GM12891 (cell line): ENCODE measurements at regions not wholly inside any gene's neighbourhood (a gene's known extent, or its start where the extent isn't known, plus 50 kb on each side); places are given as distances from the start of the nearest gene placed in this dataset.

Experiments
- DNase-seq: peaks from one replicate; pipeline ENCODE4 v3.0.0; 2011; ENCODE audit warnings: low spot score; ENCODE audit not compliant: insufficient read length
- FAIRE-seq: peaks from 2 replicates; lab custom pipeline; 2011; peaks lifted over from hg19 to GRCh38; lab: Jason Lieb, UNC
- PAX5 ChIP-seq: IDR thresholded peaks from 2 replicates; pipeline ENCODE4 v1.6.1; 2011; ENCODE audit warnings: low read length, moderate library complexity, mild to moderate bottlenecking; ENCODE audit not compliant: insufficient read depth, severe bottlenecking
- POLR2A ChIP-seq: IDR thresholded peaks from 2 replicates; pipeline ENCODE4 v1.6.1; 2011; ENCODE audit warnings: low read depth, low read length, control low read depth
- POLR2AphosphoS5 ChIP-seq: IDR thresholded peaks from 2 replicates; pipeline ENCODE4 v1.6.1; 2011; ENCODE audit warnings: low read depth, low read length, control low read depth
- POU2F2 ChIP-seq: IDR thresholded peaks from 2 replicates; pipeline ENCODE4 v1.6.1; 2011; ENCODE audit warnings: low read depth, mild to moderate bottlenecking, control low read depth, low read length, moderate library complexity
- SPI1 ChIP-seq: IDR thresholded peaks from 2 replicates; pipeline ENCODE4 v1.6.1; 2011; ENCODE audit warnings: low read depth, low read length, control low read depth
- TAF1 ChIP-seq: IDR thresholded peaks from 2 replicates; pipeline ENCODE4 v1.6.1; 2011; ENCODE audit warnings: low read depth, low read length, control low read depth

DNA sequence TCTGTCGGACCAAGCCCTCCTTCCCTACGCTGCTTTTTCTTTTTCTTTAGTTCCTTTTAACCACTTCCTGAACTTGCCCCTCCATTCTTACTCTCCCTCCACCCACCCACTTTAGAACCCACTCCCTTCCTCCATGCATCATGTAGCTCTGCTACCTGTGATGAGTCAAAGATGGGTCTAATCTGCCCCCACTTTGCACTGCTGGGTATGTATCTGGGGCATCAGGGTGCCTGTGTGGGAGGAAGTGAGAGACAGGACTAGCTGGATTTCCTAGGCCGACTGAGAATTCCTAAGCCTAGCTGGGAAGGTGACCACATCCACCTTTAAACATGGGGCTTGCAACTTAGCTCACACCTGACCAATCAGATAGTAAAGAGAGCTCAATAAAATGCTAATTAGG lies 157.7 kb downstream of the SEC16B start:
- FAIRE-seq (no peak), DNase-seq (no peak)
- no peak for TF ChIP-seq POU2F2
- TF ChIP-seq PAX5, result no peak
- no peak for TF ChIP-seq POLR2AphosphoS5
- TF ChIP-seq SPI1, result no peak

DNA sequence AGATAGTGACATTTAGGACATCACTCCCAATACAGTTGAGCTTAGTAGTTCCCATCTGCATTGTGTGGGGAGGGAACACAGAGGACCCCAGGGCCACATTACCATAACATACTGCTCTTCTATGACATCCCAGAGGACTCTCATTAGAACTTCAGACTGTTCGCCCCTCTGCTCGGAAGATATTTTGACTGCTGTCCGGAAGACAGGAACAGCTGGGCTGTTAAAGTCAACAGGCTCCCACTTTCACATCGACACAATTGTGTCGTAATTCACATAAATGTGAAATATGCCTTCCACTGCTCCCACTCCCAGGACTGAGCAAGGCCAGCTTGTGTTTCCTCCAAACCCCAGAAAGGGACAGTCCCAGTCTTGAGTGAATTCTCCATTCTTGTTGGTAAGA lies 158.4 kb downstream of the SEC16B start:
- DNase-seq (no peak), FAIRE-seq (no peak)
- TF ChIP-seq POLR2AphosphoS5, result no peak
- no peak for TF ChIP-seq PAX5
- TF ChIP-seq SPI1, result no peak
- TF ChIP-seq POLR2A, result no peak
- no peak for TF ChIP-seq TAF1
- TF ChIP-seq POU2F2, result no peak

DNA sequence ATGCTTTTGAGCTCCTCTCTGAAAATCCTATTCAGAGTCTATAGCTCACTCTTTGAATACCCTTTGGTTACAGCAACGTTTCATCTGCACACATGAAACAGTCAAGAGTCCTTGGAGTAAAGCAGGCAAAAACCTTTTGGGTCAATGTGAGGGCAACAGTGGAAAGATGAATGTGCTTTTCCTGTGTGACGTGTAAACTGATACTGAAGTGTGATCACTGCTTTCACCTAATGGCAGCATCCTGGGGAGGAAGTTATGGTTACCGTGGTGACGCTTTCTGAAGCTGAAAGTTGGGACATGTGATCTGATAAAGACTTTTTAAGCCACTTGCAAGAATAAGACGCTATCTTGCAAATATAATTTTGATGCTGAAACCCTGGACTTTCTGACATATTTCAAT lies 160.0 kb downstream of the SEC16B start:
- no peak for DNase-seq
- FAIRE-seq, result no peak
- no peak for TF ChIP-seq PAX5

DNA sequence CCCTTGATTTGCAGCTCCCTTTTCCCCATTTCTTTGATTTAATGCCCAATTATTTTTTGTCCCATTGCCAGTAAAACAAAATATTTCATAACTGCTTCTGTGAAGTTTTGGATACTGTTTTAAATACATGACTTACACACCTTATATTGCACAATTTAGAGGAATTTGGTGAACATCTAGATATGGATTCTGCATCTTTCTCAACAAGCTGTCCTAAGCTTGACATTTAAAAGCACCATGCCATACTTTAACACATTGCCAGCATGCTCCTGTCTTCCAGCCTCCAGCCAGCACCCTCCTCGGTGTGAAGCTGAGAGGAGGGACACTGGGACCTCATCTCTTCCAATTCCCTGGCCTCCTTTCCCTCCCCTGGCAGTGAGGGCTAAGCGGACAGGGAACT lies 167.6 kb downstream of the SEC16B start:
- TF ChIP-seq SPI1 (no peak), POLR2A (no peak), POLR2AphosphoS5 (no peak), PAX5 (no peak), TAF1 (no peak)
- DNase-seq (no peak), FAIRE-seq (no peak)

DNA sequence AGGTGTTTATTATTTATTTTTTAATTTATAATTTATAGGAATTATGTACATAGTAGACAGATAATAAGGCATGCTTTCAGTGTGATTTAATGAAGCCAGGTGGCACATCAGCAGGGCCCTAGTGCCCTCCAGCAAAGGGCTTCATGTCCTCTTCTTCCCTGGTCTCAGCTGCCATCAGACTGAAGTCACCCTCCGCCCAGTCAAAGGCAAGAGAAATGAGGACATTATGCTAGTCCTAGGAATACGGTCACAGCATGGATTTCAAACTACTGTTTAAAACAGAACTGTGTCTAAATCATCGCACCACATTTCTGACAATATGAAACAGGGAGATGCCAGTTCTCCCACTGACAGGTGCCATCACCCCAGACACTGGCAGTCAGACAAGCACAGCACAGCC lies 168.1 kb downstream of the SEC16B start:
- TF ChIP-seq POU2F2, result no peak

DNA sequence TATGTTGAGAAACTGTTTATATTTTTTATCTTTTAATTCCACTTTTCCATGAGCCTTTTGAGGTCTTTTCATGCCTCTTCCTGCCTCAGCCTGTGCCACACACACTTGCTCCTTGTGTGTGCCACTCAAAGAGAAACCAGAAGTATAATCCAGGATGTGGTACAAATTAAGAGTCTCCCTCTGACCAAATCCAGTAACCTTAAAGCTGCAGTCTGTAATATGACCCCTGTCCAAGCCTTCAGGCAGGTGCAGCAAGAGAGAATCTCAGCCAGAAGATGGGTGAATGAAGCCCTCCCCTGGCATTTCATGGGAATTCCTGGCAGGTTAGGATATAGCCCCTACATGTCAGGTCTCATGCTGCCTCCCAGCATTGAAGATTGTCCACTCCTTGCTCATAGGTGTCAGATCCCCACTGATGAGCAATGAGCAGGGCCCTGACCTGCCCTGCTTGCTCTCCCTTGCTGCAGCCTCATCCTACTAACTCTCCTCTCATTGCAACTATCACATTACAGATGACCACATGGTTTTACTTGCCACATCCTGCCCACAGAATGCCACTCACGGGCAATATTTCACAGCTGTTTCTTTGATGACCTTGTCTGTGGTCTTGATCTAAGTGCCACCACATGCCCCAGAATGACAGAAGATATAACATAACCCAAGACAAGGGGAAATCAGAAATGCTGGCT lies 169.3 kb downstream of the SEC16B start:
- no peak for TF ChIP-seq SPI1
- no peak for TF ChIP-seq TAF1
- TF ChIP-seq PAX5, result no peak
- no peak for TF ChIP-seq POLR2A
- no peak for TF ChIP-seq POU2F2
- DNase-seq (no peak), FAIRE-seq (no peak)

More for the DNA sequence above, 168.1 kb downstream of the SEC16B start:
- FAIRE-seq, result no peak
- no peak for DNase-seq

DNA sequence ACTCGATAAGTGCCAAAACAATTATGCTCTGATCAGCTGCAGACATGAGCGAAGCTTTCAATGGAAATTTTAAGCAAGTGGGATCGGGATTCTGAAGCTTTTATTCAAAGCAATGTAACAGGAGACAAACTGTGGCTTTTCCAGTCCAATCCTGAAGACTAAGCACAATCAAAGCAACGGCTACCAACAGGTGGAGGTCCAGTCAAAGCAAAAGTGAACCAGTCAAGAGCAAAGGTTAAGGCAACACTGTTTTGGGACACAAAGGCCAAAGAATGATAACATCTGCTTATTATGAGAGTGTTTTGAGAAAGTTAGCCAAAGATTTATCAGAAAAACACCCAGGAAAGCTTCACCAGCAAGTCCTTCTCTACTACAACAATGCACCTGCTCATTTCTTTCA lies 170.1 kb downstream of the SEC16B start:
- no peak for TF ChIP-seq PAX5
- TF ChIP-seq SPI1, result no peak
- DNase-seq, result no peak
- no peak for FAIRE-seq

DNA sequence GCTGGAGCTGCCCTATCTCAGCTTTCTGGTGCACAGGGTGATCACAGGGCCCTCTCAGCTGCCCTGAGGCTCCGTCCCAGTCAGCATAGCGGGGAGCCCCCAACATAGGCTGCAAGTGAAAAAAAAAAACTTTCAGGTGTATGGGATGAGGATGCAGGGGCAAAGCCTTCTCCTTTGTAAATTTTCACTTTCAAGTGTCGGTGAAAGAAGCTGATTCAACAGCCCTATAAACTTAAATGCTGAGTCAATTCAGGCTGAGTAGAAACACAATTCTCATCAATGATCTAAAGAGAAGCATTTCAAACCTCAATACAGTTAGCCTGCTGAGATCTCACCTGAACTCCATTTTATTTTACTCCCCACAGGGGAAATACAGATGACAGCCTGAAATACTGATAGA lies 171.2 kb downstream of the SEC16B start:
- FAIRE-seq, result no peak
- no peak for DNase-seq
- TF ChIP-seq POLR2A (no peak), POLR2AphosphoS5 (no peak), TAF1 (no peak), PAX5 (no peak), SPI1 (no peak), POU2F2 (no peak)

DNA sequence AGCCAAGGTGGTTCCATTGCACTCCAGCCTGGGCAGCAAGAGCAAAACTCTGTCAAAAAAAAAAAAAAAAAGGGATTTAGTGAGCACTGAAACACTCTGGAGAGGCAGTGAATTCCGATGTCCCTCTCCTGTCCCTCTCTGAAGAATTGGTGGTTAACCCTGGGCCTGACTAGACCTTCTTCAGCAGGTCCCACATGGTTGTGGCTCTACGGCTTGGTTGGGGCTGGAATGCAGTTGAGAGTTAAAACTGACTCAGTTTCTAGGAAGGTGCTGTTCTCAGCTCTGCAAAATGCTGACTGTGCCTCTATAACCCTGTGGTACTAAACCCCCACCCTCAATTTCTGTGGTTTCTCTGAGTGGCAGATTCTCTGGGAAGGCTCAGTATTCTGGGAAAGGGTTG lies 173.3 kb downstream of the SEC16B start:
- TF ChIP-seq POLR2A (no peak), SPI1 (no peak), TAF1 (no peak), PAX5 (no peak), POU2F2 (no peak), POLR2AphosphoS5 (no peak)
- FAIRE-seq (no peak), DNase-seq (no peak)

DNA sequence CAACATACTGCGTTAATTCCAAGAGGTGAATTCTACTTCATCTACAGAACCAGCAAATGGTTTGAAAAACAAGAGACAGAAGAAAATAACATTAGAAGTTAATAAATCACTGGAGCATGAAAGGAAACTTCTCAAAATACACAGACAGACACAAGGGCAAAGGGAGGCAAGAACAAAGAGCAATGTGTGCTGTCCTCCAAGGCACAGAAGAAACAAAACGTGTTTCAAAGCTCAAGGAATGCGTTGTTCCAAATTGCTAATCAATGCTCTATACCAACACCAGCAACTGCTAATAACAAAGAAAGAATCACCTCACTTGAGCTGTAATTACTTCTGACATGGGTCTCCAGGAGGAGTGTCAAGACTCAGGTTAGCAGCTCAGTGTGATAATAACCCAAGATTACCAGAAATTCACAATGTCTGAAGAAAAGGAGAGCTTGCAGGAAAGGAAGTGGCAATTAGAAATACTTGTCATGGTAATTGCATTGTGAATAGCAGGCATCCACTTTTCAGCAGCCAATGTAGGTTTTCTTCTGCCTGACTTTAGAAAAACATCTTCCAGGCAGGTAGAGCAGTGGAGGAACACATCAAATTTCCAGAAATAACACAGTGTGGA lies 175.4 kb downstream of the SEC16B start:
- TF ChIP-seq POLR2AphosphoS5, result no peak
- TF ChIP-seq PAX5, result no peak
- TF ChIP-seq POU2F2, result no peak
- TF ChIP-seq POLR2A, result no peak
- no peak for TF ChIP-seq SPI1
- no peak for TF ChIP-seq TAF1
- FAIRE-seq (no peak), DNase-seq (no peak)

DNA sequence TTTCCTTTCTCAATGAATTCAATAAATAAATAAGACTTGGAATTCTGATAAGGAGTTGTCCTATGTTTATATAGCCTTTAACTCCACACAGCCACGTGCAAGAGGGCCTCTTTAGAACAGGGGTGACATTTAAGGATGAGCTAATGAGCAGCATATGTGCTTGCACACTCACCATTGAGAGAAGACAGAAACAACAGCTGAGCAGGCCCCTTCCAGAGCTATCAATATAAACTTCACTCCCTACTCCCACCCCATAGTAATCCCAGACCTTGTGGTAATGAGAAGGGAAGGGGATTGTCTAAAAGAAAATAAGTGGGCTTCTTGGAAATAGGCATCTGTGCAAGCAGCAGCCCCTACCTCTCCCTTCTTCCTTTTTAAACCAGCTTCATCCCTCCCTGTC lies 176.0 kb downstream of the SEC16B start:
- TF ChIP-seq POLR2A (no peak), TAF1 (no peak), SPI1 (no peak), POLR2AphosphoS5 (no peak), PAX5 (no peak), POU2F2 (no peak)
- no peak for DNase-seq
- no peak for FAIRE-seq
